H9 (cell line): ENCODE measurements at regions not wholly inside any gene's neighbourhood (a gene's known extent, or its start where the extent isn't known, plus 50 kb on each side); places are given as distances from the start of the nearest gene placed in this dataset.

Source experiments
- DNase-seq: peaks from one replicate; pipeline ENCODE4 v3.0.0-alpha.2; 2017
- H2AFZ ChIP-seq: one replicate; pipeline ENCODE4 v1.6.1; 2013; ENCODE audit warnings: mild to moderate bottlenecking, low read length, control low read depth, moderate library complexity
- H2AK5ac ChIP-seq: 2 replicates; pipeline ENCODE4 v1.6.1; 2013; ENCODE audit warnings: low read length, control low read depth, mixed read lengths; ENCODE audit not compliant: insufficient read length
- H2BK120ac ChIP-seq: one replicate; pipeline ENCODE4 v1.6.1; 2013; ENCODE audit warnings: low read depth, mild to moderate bottlenecking, low read length, control low read depth, inconsistent platforms; ENCODE audit not compliant: poor library complexity, severe bottlenecking
- H2BK12ac ChIP-seq: 2 replicates; pipeline ENCODE4 v1.6.1; 2013; ENCODE audit warnings: low read length, control low read depth, mixed read lengths, low read depth; ENCODE audit not compliant: insufficient read length
- H2BK15ac ChIP-seq: 2 replicates; pipeline ENCODE4 v1.6.1; 2013; ENCODE audit warnings: low read depth, low read length, control low read depth
- H2BK20ac ChIP-seq: one replicate; pipeline ENCODE4 v1.6.1; 2013; ENCODE audit warnings: low read depth, mild to moderate bottlenecking, low read length, control low read depth, inconsistent platforms; ENCODE audit not compliant: poor library complexity, severe bottlenecking
- H2BK5ac ChIP-seq: 2 replicates; pipeline ENCODE4 v1.6.1; 2013; ENCODE audit warnings: low read length, control low read depth, mixed read lengths; ENCODE audit not compliant: insufficient read length
- H3K14ac ChIP-seq: 2 replicates; pipeline ENCODE4 v1.6.1; 2013; ENCODE audit warnings: low read length, control low read depth; ENCODE audit not compliant: insufficient read depth
- H3K18ac ChIP-seq: 2 replicates; pipeline ENCODE4 v1.6.1; 2013; ENCODE audit warnings: low read depth, mild to moderate bottlenecking, mixed read lengths, low read length, control low read depth; ENCODE audit not compliant: insufficient read length
- H3K23ac ChIP-seq: 2 replicates; pipeline ENCODE4 v1.6.1; 2013; ENCODE audit warnings: low read length, control low read depth, mixed read lengths, low read depth; ENCODE audit not compliant: insufficient read length
- H3K23me2 ChIP-seq: 2 replicates; pipeline ENCODE4 v1.6.1; 2013; ENCODE audit warnings: low read depth, mild to moderate bottlenecking, mixed read lengths, low read length, control low read depth; ENCODE audit not compliant: insufficient read length, poor library complexity, severe bottlenecking
- H3K27ac ChIP-seq: 2 replicates; pipeline ENCODE4 v1.5.1; 2013; ENCODE audit warnings: low read length, control low read depth, mixed read lengths, low read depth; ENCODE audit not compliant: insufficient read length
- H3K27me3 ChIP-seq: 2 replicates; pipeline ENCODE4 v1.6.1; 2013; ENCODE audit warnings: low read length, control low read depth, inconsistent platforms; ENCODE audit not compliant: insufficient read depth
- H3K4ac ChIP-seq: 2 replicates; pipeline ENCODE4 v1.6.1; 2013; ENCODE audit warnings: low read depth, mild to moderate bottlenecking, control low read depth, inconsistent platforms, low read length, moderate library complexity
- H3K4me1 ChIP-seq: 2 replicates; pipeline ENCODE4 v1.6.1; 2013; ENCODE audit warnings: low read length, control low read depth, inconsistent platforms; ENCODE audit not compliant: insufficient read depth
- H3K4me2 ChIP-seq: 2 replicates; pipeline ENCODE4 v1.6.1; 2013; ENCODE audit warnings: low read length, control low read depth, mixed read lengths; ENCODE audit not compliant: insufficient read length, insufficient read depth
- H3K56ac ChIP-seq: 2 replicates; pipeline ENCODE4 v1.6.1; 2013; ENCODE audit warnings: low read depth, mild to moderate bottlenecking, mixed read lengths, low read length, control low read depth; ENCODE audit not compliant: insufficient read length
- H3K79me1 ChIP-seq: 2 replicates; pipeline ENCODE4 v1.6.1; 2013; ENCODE audit warnings: low read depth, mild to moderate bottlenecking, moderate library complexity, low read length, control low read depth, inconsistent platforms; ENCODE audit not compliant: insufficient read depth, poor library complexity, severe bottlenecking
- H3K79me2 ChIP-seq: 2 replicates; pipeline ENCODE4 v1.6.1; 2013; ENCODE audit warnings: low read length, control low read depth, inconsistent platforms; ENCODE audit not compliant: insufficient read depth
- H3K9ac ChIP-seq: 2 replicates; pipeline ENCODE4 v1.6.1; 2013; ENCODE audit warnings: low read length, control low read depth, mixed read lengths; ENCODE audit not compliant: insufficient read length; ENCODE audit errors: extremely low read depth
- H3K9me3 ChIP-seq: one replicate; pipeline ENCODE4 v1.6.1; 2013; ENCODE audit warnings: low read depth, low read length, inconsistent platforms; ENCODE audit not compliant: control insufficient read depth
- H3T11ph ChIP-seq: one replicate; pipeline ENCODE4 v1.6.1; 2013; ENCODE audit warnings: mild to moderate bottlenecking, low read length, control low read depth, inconsistent platforms
- H4K20me1 ChIP-seq: one replicate; pipeline ENCODE4 v1.6.1; 2013; ENCODE audit not compliant: control insufficient read depth, insufficient read length, insufficient read depth
- H4K5ac ChIP-seq: 2 replicates; pipeline ENCODE4 v1.6.1; 2013; ENCODE audit warnings: low read depth, mild to moderate bottlenecking, mixed read lengths, low read length, control low read depth; ENCODE audit not compliant: insufficient read length
- H4K8ac ChIP-seq: replicated peaks from 2 replicates; pipeline ENCODE4 v1.6.1; 2013; ENCODE audit warnings: low read length, control low read depth, mixed read lengths, low read depth; ENCODE audit not compliant: insufficient read length
- H4K91ac ChIP-seq: 2 replicates; pipeline ENCODE4 v1.6.1; 2013; ENCODE audit warnings: low read depth, mild to moderate bottlenecking, moderate library complexity, mixed read lengths, low read length, control low read depth; ENCODE audit not compliant: insufficient read length
- H3K27ac Mint-ChIP-seq, 3 experiments: 2 replicates in 2 of 3; 3 replicates in 1 of 3; pipeline ENCODE4 v1.8.0; 2020 to 2021; ENCODE audit warnings: mixed read lengths in 3 of 3, mild to moderate bottlenecking in 1 of 3, moderate library complexity in 1 of 3
- H3K27me3 Mint-ChIP-seq: 2 replicates; pipeline ENCODE4 v1.8.0; 2021; ENCODE audit warnings: low read depth, mild to moderate bottlenecking, moderate library complexity, mixed read lengths
- H3K36me3 Mint-ChIP-seq, 3 experiments: 2 replicates in 2 of 3; 3 replicates in 1 of 3; pipeline ENCODE4 v1.8.0; 2020 to 2021; ENCODE audit warnings: low read depth in 3 of 3, mixed read lengths in 3 of 3; ENCODE audit not compliant: insufficient read depth in 1 of 3
- H3K4me1 Mint-ChIP-seq, 2 experiments: 2 replicates each; pipeline ENCODE4 v1.8.0; 2020; ENCODE audit warnings: mixed read lengths in 2 of 2
- H3K4me3 Mint-ChIP-seq, 2 experiments: 2 replicates in 1 of 2; 3 replicates in 1 of 2; pipeline ENCODE4 v1.8.0; 2020 to 2021; ENCODE audit warnings: mild to moderate bottlenecking in 2 of 2, mixed read lengths in 2 of 2, moderate library complexity in 1 of 2
- H3K9me3 Mint-ChIP-seq, 2 experiments: 2 replicates in 1 of 2; 3 replicates in 1 of 2; pipeline ENCODE4 v1.8.0; 2020; ENCODE audit warnings: mild to moderate bottlenecking in 2 of 2, mixed read lengths in 2 of 2, moderate library complexity in 1 of 2
- CTCF ChIP-seq: fragments of 200-600 bp; sonication (generic); conservative IDR thresholded peaks from 3 replicates; pipeline ENCODE4 v1.8.0; 2021; ENCODE audit warnings: antibody characterized with exemption, mild to moderate bottlenecking
- WGBS: extraction: QIAGEN DNeasy Blood & Tissue Kit; methylation state at CpG from one replicate; pipeline ENCODE4 v1.1.7; 2013; ENCODE audit warnings: missing lambda C conversion rate, low lambda C conversion rate, mixed read lengths; ENCODE audit not compliant: insufficient read length; ENCODE audit errors: extremely low coverage; 5-methylcytosine and 5-hydroxymethylcytosine counted together

- H2BK20ac ChIP-seq = no peak overlapping the region
- no CpG with 5 or more reads among the region's 5 CpGs for WGBS
- Mint-ChIP-seq H3K27ac (no peak overlapping the region), H3K9me3 (no peaks in the 10 kb centered on the region), H3K27me3 (peaks cover 2% of the 10 kb centered on the region), H3K4me1 (peaks cover 21 to 25% of the 10 kb centered on the region in 2 experiments), H3K4me3 (no peak overlapping the region), H3K36me3 (no peaks in the 10 kb centered on the region)
- no peak overlapping the region for H3K27ac ChIP-seq
- H2BK120ac ChIP-seq = no peak overlapping the region
- no peaks in the 10 kb centered on the region for H4K20me1 ChIP-seq
- H3K4me1 ChIP-seq = 0 out of 2 replicates have a peak, but pooled peaks cover 2% of the 10 kb centered on the region
- no peak overlapping the region for H3K56ac ChIP-seq
- H2BK15ac ChIP-seq = no peak overlapping the region
- no peak overlapping the region for H2BK5ac ChIP-seq
- H3K4ac ChIP-seq = no peak overlapping the region
- no peak overlapping the region for H4K8ac ChIP-seq
- no peak overlapping the region for H3K18ac ChIP-seq
- no peak for DNase-seq
- no peak for TF ChIP-seq CTCF
- no peaks in the 10 kb centered on the region for H3K79me1 ChIP-seq
- no peak overlapping the region for H2AFZ ChIP-seq
- no peak overlapping the region for H3K4me2 ChIP-seq
- no peak overlapping the region for H2BK12ac ChIP-seq
- no peaks in the 10 kb centered on the region for H3K9me3 ChIP-seq
- no peaks in the 10 kb centered on the region for H3K27me3 ChIP-seq
- no peak overlapping the region for H3K23ac ChIP-seq
- no peak overlapping the region for H4K91ac ChIP-seq
- H4K5ac ChIP-seq = no peak overlapping the region
- no peaks in the 10 kb centered on the region for H3K23me2 ChIP-seq
- no peak overlapping the region for H3T11ph ChIP-seq
- no peak overlapping the region for H3K9ac ChIP-seq
- no peaks in the 10 kb centered on the region for H3K79me2 ChIP-seq
- no peak overlapping the region for H2AK5ac ChIP-seq
- no peak overlapping the region for H3K14ac ChIP-seq
Measured at GRCh38 chr2:42965910-42966309, 173.5 kb upstream of the HAAO start.
